DOHH2 (cell line): ENCODE measurements at regions not wholly inside any gene's neighbourhood (a gene's known extent, or its start where the extent isn't known, plus 50 kb on each side); places are given as distances from the start of the nearest gene placed in this dataset.

ENCODE experiments used
- CTCF ChIP-seq: fragments of 200-600 bp; sonication (generic); IDR thresholded peaks from one replicate; pipeline ENCODE4 v1.5.1; 2014; ENCODE audit warnings: antibody characterized with exemption, mild to moderate bottlenecking, low read depth, low read length; ENCODE audit not compliant: poor library complexity, severe bottlenecking
- EZH2phosphoT487 ChIP-seq: fragments of 200-600 bp; sonication (generic); IDR thresholded peaks from 2 replicates; pipeline ENCODE4 v1.6.1; 2017; ENCODE audit warnings: borderline replicate concordance, mild to moderate bottlenecking, antibody characterized with exemption, low read length, moderate library complexity, mixed read lengths

GRCh38 chr18:53920312-53921075, 304.0 kb downstream of the MBD2 start:
- TF ChIP-seq EZH2phosphoT487 (no peak), CTCF (no peak)
